MCF 10A (cell line): ENCODE measurements at regions not wholly inside any gene's neighbourhood (a gene's known extent, or its start where the extent isn't known, plus 50 kb on each side); places are given as distances from the start of the nearest gene placed in this dataset.
"Not testable (repeated sequence)": the region's sequence is repeated elsewhere in the genome, so short reads cannot be mapped to it uniquely, and the experiment has no call there.

ENCODE experiments used
- BruUV-seq: library from RNA; stranded (reverse); fragments of 400-500 nt; replicated peaks from 2 replicates; lab custom pipeline; 2021; lab: Mats Ljungman, UMichigan
- CTCF ChIA-PET: fragments of 300-600 bp; sonication (Branson Sonifier 250); formaldehyde crosslinking; extraction: SDS; loops from one replicate; lab custom pipeline; 2021; ENCODE audit warnings: antibody characterized with exemption, inconsistent platforms; lab: Yijun Ruan, JAX
- POLR2A ChIA-PET: fragments of 300-600, 350-650 bp; sonication (Branson Sonifier 250); formaldehyde crosslinking; extraction: SDS; loops from one replicate; lab custom pipeline; 2020; ENCODE audit warnings: antibody characterized with exemption, inconsistent platforms; lab: Yijun Ruan, JAX
- DNase-seq: peaks from one replicate; pipeline ENCODE4 v3.0.0-alpha.2; 2018; ENCODE audit not compliant: unreplicated experiment
- H3K27ac Mint-ChIP-seq: one replicate; pipeline ENCODE4 v1.8.0; 2022; ENCODE audit warnings: mild to moderate bottlenecking, low read depth, mixed read lengths; ENCODE audit not compliant: unreplicated experiment
- H3K27me3 Mint-ChIP-seq: one replicate; pipeline ENCODE4 v1.8.0; 2022; ENCODE audit warnings: mixed read lengths; ENCODE audit not compliant: insufficient read depth, unreplicated experiment
- H3K36me3 Mint-ChIP-seq: one replicate; pipeline ENCODE4 v1.8.0; 2022; ENCODE audit warnings: mild to moderate bottlenecking, moderate library complexity, mixed read lengths; ENCODE audit not compliant: insufficient read depth, unreplicated experiment
- H3K4me1 Mint-ChIP-seq: one replicate; pipeline ENCODE4 v1.8.0; 2022; ENCODE audit warnings: mixed read lengths; ENCODE audit not compliant: insufficient read depth, unreplicated experiment
- H3K4me3 Mint-ChIP-seq: one replicate; pipeline ENCODE4 v1.8.0; 2022; ENCODE audit warnings: mild to moderate bottlenecking, moderate library complexity, mixed read lengths; ENCODE audit not compliant: unreplicated experiment
- H3K9me3 Mint-ChIP-seq: one replicate; pipeline ENCODE4 v1.8.0; 2022; ENCODE audit warnings: mixed read lengths; ENCODE audit not compliant: unreplicated experiment
- intact Hi-C: fragments of 100-400 bp; cut with micrococcal nuclease; formaldehyde crosslinking; loops from 2 replicates; pipeline ENCODE4 v1.14.1; 2022
- TF ChIP-seq, protein P1 (sequence below): fragments of 200-600 bp; IDR thresholded peaks from one replicate; pipeline ENCODE4 v1.8.0; 2022; ENCODE audit warnings: antibody characterized with exemption, mild to moderate bottlenecking; ENCODE audit not compliant: unreplicated experiment

DNA sequence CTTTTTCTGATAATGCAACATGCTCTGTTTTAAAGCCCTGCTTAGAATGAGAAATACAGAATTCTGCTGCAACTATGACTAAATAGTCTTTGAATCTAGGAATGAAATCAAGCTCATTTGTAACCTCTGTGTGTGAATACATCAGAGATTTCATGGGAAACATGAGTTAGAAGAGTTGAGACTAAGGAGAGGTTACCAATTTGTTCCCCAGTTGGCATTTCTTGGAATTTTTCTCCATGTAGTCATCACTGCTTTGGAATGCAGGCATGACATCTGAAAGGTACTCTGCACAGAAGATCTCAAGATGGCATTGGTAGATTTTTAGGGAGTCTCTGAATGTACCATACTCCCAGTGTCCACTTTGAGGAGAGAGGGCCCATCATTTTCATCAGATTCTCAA lies 237.2 kb downstream of the TFAP2A start:
- ChIA-PET CTCF (interaction anchor here (1.0 kb wide), 1 partner anchor 94 kb away, joined by 3 read pairs; no protein-coding TSS in a partner anchor), POLR2A (interaction anchor here (1.1 to 6.3 kb wide), 2 partner anchors 11 to 14 kb away, joined by 4 to 52 read pairs; no protein-coding TSS in a partner anchor)
- no peaks in the 10 kb centered on the region for H3K36me3 Mint-ChIP-seq
- intact Hi-C loops, result loop anchor here (10.0 kb wide), 1 partner anchor 227 kb away; no protein-coding TSS in a partner anchor
- TF ChIP-seq, protein P1, sequence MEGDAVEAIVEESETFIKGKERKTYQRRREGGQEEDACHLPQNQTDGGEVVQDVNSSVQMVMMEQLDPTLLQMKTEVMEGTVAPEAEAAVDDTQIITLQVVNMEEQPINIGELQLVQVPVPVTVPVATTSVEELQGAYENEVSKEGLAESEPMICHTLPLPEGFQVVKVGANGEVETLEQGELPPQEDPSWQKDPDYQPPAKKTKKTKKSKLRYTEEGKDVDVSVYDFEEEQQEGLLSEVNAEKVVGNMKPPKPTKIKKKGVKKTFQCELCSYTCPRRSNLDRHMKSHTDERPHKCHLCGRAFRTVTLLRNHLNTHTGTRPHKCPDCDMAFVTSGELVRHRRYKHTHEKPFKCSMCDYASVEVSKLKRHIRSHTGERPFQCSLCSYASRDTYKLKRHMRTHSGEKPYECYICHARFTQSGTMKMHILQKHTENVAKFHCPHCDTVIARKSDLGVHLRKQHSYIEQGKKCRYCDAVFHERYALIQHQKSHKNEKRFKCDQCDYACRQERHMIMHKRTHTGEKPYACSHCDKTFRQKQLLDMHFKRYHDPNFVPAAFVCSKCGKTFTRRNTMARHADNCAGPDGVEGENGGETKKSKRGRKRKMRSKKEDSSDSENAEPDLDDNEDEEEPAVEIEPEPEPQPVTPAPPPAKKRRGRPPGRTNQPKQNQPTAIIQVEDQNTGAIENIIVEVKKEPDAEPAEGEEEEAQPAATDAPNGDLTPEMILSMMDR, result no peak
- BruUV-seq, result no TSS peak
- H3K4me1 Mint-ChIP-seq, result peaks cover 30% of the 10 kb centered on the region
- H3K9me3 Mint-ChIP-seq, result peaks cover 5% of the 10 kb centered on the region
- no peaks in the 10 kb centered on the region for H3K27me3 Mint-ChIP-seq
- H3K4me3 Mint-ChIP-seq, result no peak overlapping the region
- DNase-seq, result peak; percentile 33
- peak overlapping the region; percentile 28 for H3K27ac Mint-ChIP-seq

DNA sequence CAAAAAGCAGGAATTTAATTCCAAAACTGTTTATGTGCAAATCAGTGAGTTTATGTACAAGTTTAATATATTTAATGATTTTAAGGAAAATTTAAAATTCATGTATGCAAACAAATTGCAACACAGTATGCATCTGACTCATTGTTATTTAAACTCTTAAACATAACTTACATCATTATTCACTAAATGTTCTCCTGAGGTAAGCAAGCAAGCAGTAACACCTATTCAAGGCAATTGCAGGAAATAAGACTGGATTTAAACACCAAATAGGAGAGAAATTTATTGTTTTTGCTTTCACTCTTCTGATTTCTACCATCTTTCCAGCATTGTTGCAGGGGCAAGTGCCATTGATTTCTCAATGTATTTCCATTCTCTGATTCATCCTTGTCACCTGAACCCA lies 239.5 kb downstream of the TFAP2A start:
- Mint-ChIP-seq H3K4me1 (peaks cover 30% of the 10 kb centered on the region), H3K9me3 (peaks cover 13% of the 10 kb centered on the region), H3K4me3 (no peak overlapping the region), H3K36me3 (no peaks in the 10 kb centered on the region), H3K27me3 (no peaks in the 10 kb centered on the region), H3K27ac (peak overlapping the region; percentile 28)
- no TSS peak for BruUV-seq
- intact Hi-C loops, result loop anchor here (10.0 kb wide), 1 partner anchor 229 kb away; no protein-coding TSS in a partner anchor
- DNase-seq, result peak; percentile 32
- TF ChIP-seq, protein P1, result no peak
- ChIA-PET CTCF (no interaction called here), POLR2A (interaction anchor here (0.6 to 6.3 kb wide), 4 partner anchors 9 to 240 kb away, joined by 3 to 52 read pairs (median 3); partner anchors contain the start of gene TFAP2A)

DNA sequence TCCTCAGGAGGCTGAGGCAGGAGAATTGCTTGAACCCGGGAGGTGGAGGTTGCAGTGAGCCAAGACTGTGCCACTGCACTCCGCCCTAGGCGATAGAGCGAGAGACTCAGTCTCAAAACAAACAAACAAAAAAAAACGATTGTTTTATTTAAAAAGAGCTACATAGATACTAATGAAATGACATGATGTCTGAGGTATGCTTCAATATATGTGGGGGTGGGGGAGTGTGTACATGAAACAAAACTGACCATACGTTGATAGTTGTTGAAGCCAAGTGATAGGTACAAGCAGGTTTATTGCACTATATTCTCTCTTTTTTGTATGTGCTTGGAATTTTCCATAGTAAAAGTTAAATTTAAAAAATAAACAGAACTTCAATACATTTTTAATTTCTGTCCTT lies 240.1 kb downstream of the TFAP2A start:
- intact Hi-C loops, result loop anchor here (10.0 kb wide), 1 partner anchor 230 kb away; no protein-coding TSS in a partner anchor
- POLR2A ChIA-PET, result interaction anchor here (6.3 kb wide), 1 partner anchor 11 kb away, joined by 52 read pairs; no protein-coding TSS in a partner anchor
- H3K4me3 Mint-ChIP-seq, result no peak overlapping the region
- H3K36me3 Mint-ChIP-seq, result no peaks in the 10 kb centered on the region
- CTCF ChIA-PET, result no interaction called here
- H3K27me3 Mint-ChIP-seq, result no peaks in the 10 kb centered on the region
- H3K27ac Mint-ChIP-seq, result peak overlapping the region; percentile 28
- H3K9me3 Mint-ChIP-seq, result peaks cover 13% of the 10 kb centered on the region
- DNase-seq, result peak; percentile 3
- no TSS peak for BruUV-seq
- H3K4me1 Mint-ChIP-seq, result peaks cover 30% of the 10 kb centered on the region
- TF ChIP-seq, protein P1, result no peak

DNA sequence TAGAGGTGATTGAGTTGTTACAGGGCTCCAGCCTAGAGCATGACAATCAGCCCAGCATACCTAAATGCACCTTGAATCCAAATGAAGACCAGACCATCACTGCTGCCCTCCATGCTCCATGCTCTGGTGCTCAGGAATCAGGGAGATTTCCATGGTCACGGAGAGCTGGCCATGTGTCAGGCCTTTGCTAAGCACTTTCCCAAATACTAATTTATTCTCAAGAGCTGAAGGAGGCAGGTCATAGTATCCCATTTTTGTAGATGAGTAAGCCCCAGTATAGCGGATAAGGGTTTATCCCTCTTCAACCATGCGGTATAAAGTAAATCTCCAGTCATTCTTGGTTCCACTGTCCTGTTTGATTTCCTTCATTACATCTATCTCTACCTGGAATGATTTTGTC lies 240.8 kb downstream of the TFAP2A start:
- POLR2A ChIA-PET, result interaction anchor here (0.9 to 6.3 kb wide), 2 partner anchors 10 to 15 kb away, joined by 3 to 52 read pairs; no protein-coding TSS in a partner anchor
- intact Hi-C loops, result loop anchor here (10.0 kb wide), 1 partner anchor 231 kb away; no protein-coding TSS in a partner anchor
- TF ChIP-seq, protein P1, result no peak
- H3K36me3 Mint-ChIP-seq, result no peaks in the 10 kb centered on the region
- H3K4me3 Mint-ChIP-seq, result no peak overlapping the region
- DNase-seq, result no peak
- H3K9me3 Mint-ChIP-seq, result peaks cover 13% of the 10 kb centered on the region
- CTCF ChIA-PET, result interaction anchor here (1.1 to 1.4 kb wide), 2 partner anchors 9 to 11 kb away, joined by 3 to 7 read pairs; no protein-coding TSS in a partner anchor
- H3K27ac Mint-ChIP-seq, result peak overlapping the region; percentile 28
- BruUV-seq, result no TSS peak
- no peaks in the 10 kb centered on the region for H3K27me3 Mint-ChIP-seq
- peaks cover 30% of the 10 kb centered on the region for H3K4me1 Mint-ChIP-seq

DNA sequence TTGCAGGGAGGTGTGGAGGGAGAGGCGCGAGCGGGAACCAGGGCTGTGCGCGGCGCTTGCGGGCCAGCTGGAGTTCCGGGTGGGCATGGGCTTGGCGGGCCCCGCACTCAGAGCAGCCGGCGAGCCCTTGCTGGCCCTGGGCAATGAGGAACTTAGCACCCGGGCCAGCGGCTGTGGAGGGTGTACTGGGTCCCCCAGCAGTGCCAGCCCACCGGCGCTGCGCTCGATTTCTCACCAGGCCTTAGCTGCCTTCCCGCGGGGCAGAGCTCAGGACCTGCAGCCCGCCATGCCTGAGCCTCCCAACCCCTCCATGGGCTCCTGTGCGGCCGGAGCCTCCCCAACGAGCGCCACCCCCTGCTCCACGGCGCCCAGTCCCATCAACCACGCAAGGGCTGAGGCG lies 243.2 kb downstream of the TFAP2A start:
- ChIA-PET POLR2A (interaction anchor here (6.3 kb wide), 1 partner anchor 8 kb away, joined by 52 read pairs; no protein-coding TSS in a partner anchor), CTCF (interaction anchor here (1.5 kb wide), 1 partner anchor 8 kb away, joined by 3 read pairs; no protein-coding TSS in a partner anchor)
- DNase-seq, H3K27me3 Mint-ChIP-seq, H3K27ac Mint-ChIP-seq, H3K36me3 Mint-ChIP-seq, BruUV-seq, H3K4me3 Mint-ChIP-seq: not testable (repeated sequence)
- Mint-ChIP-seq H3K9me3 (peaks cover 12% of the 10 kb centered on the region), H3K4me1 (peaks cover 17% of the 10 kb centered on the region)
- intact Hi-C loops, result loop anchor here (10.0 kb wide), 1 partner anchor 233 kb away; no protein-coding TSS in a partner anchor
